Suprapubic skin (tissue), 4 donors: ENCODE measurements at regions not wholly inside any gene's neighbourhood (a gene's known extent, or its start where the extent isn't known, plus 50 kb on each side); places are given as distances from the start of the nearest gene placed in this dataset.
"Not testable (repeated sequence)": the region's sequence is repeated elsewhere in the genome, so short reads cannot be mapped to it uniquely, and the experiment has no call there.

Experiments used
- DNase-seq, 2 donors: peaks; one replicate each; pipeline ENCODE4 v3.0.0-alpha.2; 2019; ENCODE audit warnings: low spot score in 2 of 2
- H3K27ac ChIP-seq: fragments of 200-600 bp; sonication (generic); one replicate; pipeline ENCODE4 v1.5.1; 2019
- H3K27me3 ChIP-seq: fragments of 200-600 bp; sonication (generic); one replicate; pipeline ENCODE4 v1.5.1; 2019
- H3K36me3 ChIP-seq: fragments of 200-600 bp; sonication (generic); one replicate; pipeline ENCODE4 v1.5.1; 2019
- H3K4me1 ChIP-seq: fragments of 200-600 bp; sonication (generic); one replicate; pipeline ENCODE4 v1.5.1; 2019
- H3K4me3 ChIP-seq: fragments of 200-600 bp; sonication (generic); one replicate; pipeline ENCODE4 v1.5.1; 2019; ENCODE audit warnings: mild to moderate bottlenecking
- H3K9me3 ChIP-seq: fragments of 200-600 bp; sonication (generic); one replicate; pipeline ENCODE4 v1.5.1; 2019
- EP300 ChIP-seq: sonication (generic); formaldehyde crosslinking; IDR thresholded peaks from one replicate; pipeline ENCODE4 v1.6.1; 2017; ENCODE audit warnings: antibody characterized with exemption
- POLR2A ChIP-seq, 2 donors: fragments of 450-650 bp; IDR thresholded peaks; one replicate each; pipeline ENCODE4 v1.6.1; 2017; ENCODE audit warnings: antibody characterized with exemption in 2 of 2, mild to moderate bottlenecking in 2 of 2, moderate library complexity in 2 of 2
- POLR2AphosphoS5 ChIP-seq, 3 donors: sonication (generic); formaldehyde crosslinking; IDR thresholded peaks; one replicate each; pipeline ENCODE4 v1.6.1; 2017; ENCODE audit warnings: antibody characterized with exemption in 3 of 3
- WGBS: methylation state at CpG from one replicate; pipeline ENCODE4 v1.1.5; 2018; 5-methylcytosine and 5-hydroxymethylcytosine counted together
- TF ChIP-seq, protein P1 (sequence below), 2 donors: fragments of 200-600 bp in 1 of 2; fragments of 450-650 bp in 1 of 2; sonication (generic) in 1 of 2; IDR thresholded peaks; one replicate each; pipeline ENCODE4 v1.5.1; 2016 to 2019; ENCODE audit warnings: antibody characterized with exemption in 2 of 2, mild to moderate bottlenecking in 1 of 2, moderate library complexity in 1 of 2

DNA sequence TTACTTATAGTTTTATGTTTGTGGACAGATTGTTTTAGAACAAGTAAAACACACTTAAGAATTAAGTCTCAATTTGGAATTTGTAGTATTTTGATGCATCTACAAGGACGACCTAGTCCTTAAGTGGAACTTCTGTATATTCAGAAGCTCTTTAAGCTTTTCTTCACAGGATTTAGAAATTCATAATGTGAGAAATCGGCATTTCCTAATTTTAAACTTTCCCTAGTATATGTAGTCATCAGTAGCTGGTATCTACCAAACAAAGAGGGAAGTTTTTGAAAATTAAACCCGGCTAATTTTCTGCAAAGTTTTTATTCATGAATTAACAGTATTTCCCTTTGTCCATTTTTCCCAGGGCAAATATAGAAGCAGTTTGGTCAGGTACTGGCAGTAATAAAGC lies 203.6 kb downstream of the CDRT15L2 start:
- no peak for DNase-seq
- H3K36me3 ChIP-seq, result no peaks in the 10 kb centered on the region
- no peak overlapping the region for H3K27ac ChIP-seq
- H3K4me1 ChIP-seq, result no peaks in the 10 kb centered on the region
- TF ChIP-seq EP300 (no peak), POLR2A (IDR thresholded peaks at IDR 0.05) (no peak), POLR2AphosphoS5 (IDR thresholded peaks at IDR 0.05) (no peak)
- TF ChIP-seq, protein P1, sequence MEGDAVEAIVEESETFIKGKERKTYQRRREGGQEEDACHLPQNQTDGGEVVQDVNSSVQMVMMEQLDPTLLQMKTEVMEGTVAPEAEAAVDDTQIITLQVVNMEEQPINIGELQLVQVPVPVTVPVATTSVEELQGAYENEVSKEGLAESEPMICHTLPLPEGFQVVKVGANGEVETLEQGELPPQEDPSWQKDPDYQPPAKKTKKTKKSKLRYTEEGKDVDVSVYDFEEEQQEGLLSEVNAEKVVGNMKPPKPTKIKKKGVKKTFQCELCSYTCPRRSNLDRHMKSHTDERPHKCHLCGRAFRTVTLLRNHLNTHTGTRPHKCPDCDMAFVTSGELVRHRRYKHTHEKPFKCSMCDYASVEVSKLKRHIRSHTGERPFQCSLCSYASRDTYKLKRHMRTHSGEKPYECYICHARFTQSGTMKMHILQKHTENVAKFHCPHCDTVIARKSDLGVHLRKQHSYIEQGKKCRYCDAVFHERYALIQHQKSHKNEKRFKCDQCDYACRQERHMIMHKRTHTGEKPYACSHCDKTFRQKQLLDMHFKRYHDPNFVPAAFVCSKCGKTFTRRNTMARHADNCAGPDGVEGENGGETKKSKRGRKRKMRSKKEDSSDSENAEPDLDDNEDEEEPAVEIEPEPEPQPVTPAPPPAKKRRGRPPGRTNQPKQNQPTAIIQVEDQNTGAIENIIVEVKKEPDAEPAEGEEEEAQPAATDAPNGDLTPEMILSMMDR (IDR thresholded peaks at IDR 0.05), result no peak
- H3K27me3 ChIP-seq, result peaks cover 14% of the 10 kb centered on the region
- WGBS, result 89% methylated on average over 3 of the region's 3 CpGs
- H3K9me3 ChIP-seq, result no peaks in the 10 kb centered on the region
- no peak overlapping the region for H3K4me3 ChIP-seq

DNA sequence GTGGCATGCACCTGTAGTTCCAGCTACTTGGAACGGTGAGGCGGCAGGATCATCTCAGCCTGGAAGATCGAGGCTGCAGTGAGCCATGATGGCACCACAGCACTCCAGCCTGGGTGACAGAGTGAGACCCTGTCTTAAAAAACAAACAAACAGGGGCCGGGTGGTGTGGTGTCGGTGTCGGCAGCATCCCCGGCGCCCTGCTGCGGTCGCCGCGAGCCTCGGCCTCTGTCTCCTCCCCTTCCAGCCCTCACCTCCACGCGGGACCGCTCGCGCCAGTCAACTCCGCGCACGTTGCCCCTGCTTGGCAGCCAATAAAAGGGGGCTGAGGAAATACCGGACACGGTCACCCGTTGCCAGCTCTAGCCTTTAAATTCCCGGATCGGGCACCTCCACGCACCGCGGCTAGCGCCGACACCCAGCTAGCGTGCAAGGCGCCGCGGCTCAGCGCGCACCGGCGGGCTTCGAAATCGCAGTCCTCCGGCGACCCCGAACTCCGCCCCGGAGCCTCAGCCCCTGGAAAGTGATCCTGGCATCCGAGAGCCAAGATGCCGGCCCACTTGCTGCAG lies 204.7 kb downstream of the CDRT15L2 start:
- H3K36me3 ChIP-seq, result no peaks in the 10 kb centered on the region
- no peak overlapping the region for H3K27ac ChIP-seq
- whole genome bisulfite sequencing, result 39% methylated on average over 30 of the region's 48 CpGs
- no peaks in the 10 kb centered on the region for H3K4me1 ChIP-seq
- no peaks in the 10 kb centered on the region for H3K9me3 ChIP-seq
- H3K4me3 ChIP-seq, result no peak overlapping the region
- DNase-seq, result no peak
- H3K27me3 ChIP-seq, result peaks cover 14% of the 10 kb centered on the region
- TF ChIP-seq POLR2AphosphoS5 (IDR thresholded peaks at IDR 0.05) (no peak), POLR2A (IDR thresholded peaks at IDR 0.05) (no peak), EP300 (no peak)

DNA sequence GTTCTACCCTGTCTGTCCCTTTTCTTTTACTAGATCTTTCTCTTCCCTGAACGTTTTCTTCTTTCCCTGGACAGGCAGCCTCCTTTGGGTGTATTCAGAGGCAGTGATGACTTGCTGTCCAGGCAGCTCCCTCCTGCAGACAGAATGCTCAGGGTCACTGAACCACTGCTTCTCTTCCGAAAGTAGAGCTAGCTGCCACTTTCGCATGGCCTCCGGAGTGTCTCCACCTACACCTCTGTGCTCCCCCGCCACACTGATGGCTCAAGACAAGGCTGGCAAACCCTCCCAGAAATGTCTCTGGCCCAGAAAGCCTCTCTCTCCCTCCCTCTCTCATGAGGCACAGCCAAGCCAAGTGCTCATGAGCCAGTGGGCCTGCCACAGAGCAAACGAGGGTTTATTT lies 207.8 kb downstream of the CDRT15L2 start:
- Histone ChIP-seq H3K27ac (no peak overlapping the region), H3K27me3 (peaks cover 14% of the 10 kb centered on the region), H3K9me3 (no peaks in the 10 kb centered on the region), H3K4me3 (no peak overlapping the region), H3K4me1 (no peaks in the 10 kb centered on the region), H3K36me3 (no peaks in the 10 kb centered on the region)
- DNase-seq, result no peak
- TF ChIP-seq, protein P1 (IDR thresholded peaks at IDR 0.05), result no peak
- TF ChIP-seq EP300 (no peak), POLR2A (IDR thresholded peaks at IDR 0.05) (no peak)
- WGBS, result 77% methylated on average over 6 of the region's 6 CpGs

DNA sequence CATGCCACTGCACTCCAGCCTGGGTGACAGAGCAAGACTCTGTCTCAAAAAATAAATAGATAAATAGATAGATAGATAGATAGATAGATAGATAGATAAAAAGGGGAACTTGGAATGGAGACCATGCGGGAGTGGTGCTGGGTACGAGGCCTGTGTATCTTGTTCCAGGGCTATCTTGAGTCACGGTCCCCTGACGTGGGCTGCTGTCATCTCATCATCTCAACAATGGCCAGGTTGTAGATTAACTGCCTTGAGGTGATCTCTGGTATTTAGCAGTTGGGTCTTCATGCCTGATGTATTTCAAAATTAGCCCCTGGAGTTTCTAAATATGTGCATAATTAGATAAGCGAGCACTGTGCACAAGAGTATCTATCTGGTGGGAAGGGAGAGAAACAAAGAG lies 212.1 kb downstream of the CDRT15L2 start:
- DNase-seq, result no peak
- H3K27me3 ChIP-seq, result no peaks in the 10 kb centered on the region
- no peak for TF ChIP-seq POLR2A (IDR thresholded peaks at IDR 0.05)
- no peak for TF ChIP-seq POLR2AphosphoS5 (IDR thresholded peaks at IDR 0.05)
- no peak for TF ChIP-seq EP300
- TF ChIP-seq, protein P1 (IDR thresholded peaks at IDR 0.05), result no peak
- 88% methylated on average over 5 of the region's 5 CpGs for WGBS
- no peaks in the 10 kb centered on the region for H3K9me3 ChIP-seq
- no peaks in the 10 kb centered on the region for H3K4me1 ChIP-seq
- no peaks in the 10 kb centered on the region for H3K36me3 ChIP-seq
- no peak overlapping the region for H3K27ac ChIP-seq
- H3K4me3 ChIP-seq, result no peak overlapping the region

DNA sequence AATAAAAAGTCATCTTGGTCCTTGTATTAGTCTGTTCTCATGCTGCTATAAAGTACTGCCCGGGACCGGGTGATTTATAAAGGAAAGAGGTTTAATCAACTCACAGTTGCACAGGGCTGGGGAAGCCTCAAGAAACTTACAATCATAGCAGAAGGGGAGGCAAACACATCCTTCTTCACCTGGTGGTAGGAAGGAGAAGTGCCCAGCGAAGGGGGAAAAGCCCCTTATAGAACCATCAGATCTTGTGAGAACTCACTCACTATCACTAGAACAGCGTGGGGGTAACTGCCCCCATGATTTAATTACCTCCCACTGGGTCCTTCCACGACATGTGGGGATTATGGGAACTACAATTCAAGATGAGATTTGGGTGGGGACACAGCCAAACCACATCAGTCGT lies 215.0 kb downstream of the CDRT15L2 start:
- DNase-seq, H3K27me3 ChIP-seq, H3K4me1 ChIP-seq, H3K36me3 ChIP-seq, H3K27ac ChIP-seq, H3K9me3 ChIP-seq, H3K4me3 ChIP-seq: not testable (repeated sequence)
- WGBS, result 80% methylated on average over 6 of the region's 6 CpGs

DNA sequence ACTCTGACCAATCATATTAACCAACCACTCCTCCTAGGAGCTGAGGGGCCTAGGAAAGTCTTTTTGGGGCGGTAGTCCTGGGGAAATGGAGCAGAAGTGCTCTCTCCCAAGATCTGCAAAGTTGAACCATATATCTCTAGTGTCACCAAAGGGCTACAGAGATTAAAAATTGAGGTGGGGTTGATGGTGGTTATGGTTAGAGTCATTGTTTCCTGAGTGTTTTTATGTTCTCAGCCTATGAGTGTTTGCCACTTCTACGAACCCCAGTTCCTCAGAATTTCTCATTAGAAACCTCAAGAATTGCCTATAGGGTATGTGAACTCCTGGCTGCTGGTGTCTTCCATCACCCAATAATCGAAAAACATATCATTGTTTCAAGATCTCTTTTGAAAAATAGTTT lies 217.8 kb downstream of the CDRT15L2 start:
- WGBS, result 80% methylated on average over 3 of the region's 3 CpGs
- H3K27me3 ChIP-seq, result no peaks in the 10 kb centered on the region

More for the DNA sequence above, 217.8 kb downstream of the CDRT15L2 start:
- TF ChIP-seq, protein P1 (IDR thresholded peaks at IDR 0.05), result no peak
- TF ChIP-seq POLR2A (IDR thresholded peaks at IDR 0.05), result no peak
- TF ChIP-seq EP300, result no peak
- no peak for TF ChIP-seq POLR2AphosphoS5 (IDR thresholded peaks at IDR 0.05)
- H3K4me1 ChIP-seq, result no peaks in the 10 kb centered on the region
- H3K4me3 ChIP-seq, result no peak overlapping the region
- H3K36me3 ChIP-seq, result no peaks in the 10 kb centered on the region
- no peaks in the 10 kb centered on the region for H3K9me3 ChIP-seq
- no peak for DNase-seq
- no peak overlapping the region for H3K27ac ChIP-seq
